NCI-H1694 treated with DMSO at 0.1 percent for 48 hours (cell line): ENCODE measurements at regions not wholly inside any gene's neighbourhood (a gene's known extent, or its start where the extent isn't known, plus 50 kb on each side); places are given as distances from the start of the nearest gene placed in this dataset.
"Not testable (repeated sequence)": the region's sequence is repeated elsewhere in the genome, so short reads cannot be mapped to it uniquely, and the experiment has no call there.

Source experiments
- DNase-seq: peaks from one replicate; lab custom pipeline; 2025; lab: John Stamatoyannopoulos, UW

DNA sequence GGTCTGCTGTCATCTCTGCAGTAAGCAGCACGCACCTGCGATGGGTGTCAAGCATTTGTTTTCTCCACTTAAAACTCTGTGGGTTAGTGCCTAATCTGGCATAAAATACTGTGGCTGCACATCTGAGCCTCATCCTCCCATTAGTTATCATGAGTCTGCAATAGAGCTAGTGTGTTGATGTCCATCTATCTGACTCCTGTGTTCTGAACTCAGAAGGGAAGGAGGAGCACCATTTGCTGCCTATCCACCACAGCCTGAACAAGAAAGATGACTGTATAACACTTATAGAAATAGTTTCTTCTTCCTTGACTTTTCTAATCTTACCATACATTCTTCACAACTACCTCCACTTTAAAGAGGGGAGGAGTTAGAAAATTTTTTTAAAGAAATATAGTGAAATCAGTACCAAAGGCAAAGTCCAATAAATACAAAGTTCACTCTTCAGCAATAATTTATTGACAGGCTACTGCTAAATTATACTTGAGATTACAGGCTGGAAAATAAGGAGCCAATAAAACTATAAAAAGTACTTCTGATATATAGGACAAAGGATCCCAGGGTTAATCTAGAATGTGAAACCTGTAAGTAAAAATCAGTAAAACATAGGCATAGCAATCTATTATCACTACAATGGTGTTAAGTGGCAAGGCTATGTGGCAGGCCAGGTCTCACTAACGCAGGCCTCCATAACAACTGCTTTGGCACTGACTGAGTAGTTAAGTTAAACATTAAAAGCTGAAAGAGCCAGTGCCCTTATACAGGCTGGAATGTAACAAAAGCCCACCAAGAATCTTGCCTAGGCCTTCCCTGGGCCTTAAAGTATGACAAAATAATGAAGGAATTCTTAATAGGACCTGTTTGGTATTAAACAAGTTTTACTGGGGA is 70.2 kb downstream of the LGALS9C start:
- DNase-seq, result not testable (repeated sequence)

DNA sequence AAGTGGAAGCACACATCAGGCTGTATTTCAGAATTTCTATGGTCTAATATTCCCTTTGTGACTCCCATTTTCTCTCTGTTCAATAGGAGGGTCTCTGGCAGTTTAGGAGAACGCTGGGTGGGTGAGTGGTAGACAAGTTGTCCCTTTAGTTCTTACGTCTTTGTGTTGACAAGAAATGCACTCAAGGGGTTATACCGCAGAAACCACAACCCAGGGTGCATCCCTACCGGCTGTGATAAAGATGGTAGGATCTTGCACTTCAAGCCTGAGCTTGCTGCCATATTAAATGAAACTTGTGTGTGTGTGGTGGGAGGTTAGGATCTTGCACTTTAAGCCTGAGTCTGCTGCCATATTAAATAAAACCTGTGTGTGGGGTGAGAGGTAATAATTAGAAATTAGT is 80.5 kb downstream of the LGALS9C start:
- not testable (repeated sequence) for DNase-seq

GRCh38 chr17:18563381-18564098 is 80.7 kb downstream of the TBC1D28 start:
- DNase-seq, result not testable (repeated sequence)

DNA sequence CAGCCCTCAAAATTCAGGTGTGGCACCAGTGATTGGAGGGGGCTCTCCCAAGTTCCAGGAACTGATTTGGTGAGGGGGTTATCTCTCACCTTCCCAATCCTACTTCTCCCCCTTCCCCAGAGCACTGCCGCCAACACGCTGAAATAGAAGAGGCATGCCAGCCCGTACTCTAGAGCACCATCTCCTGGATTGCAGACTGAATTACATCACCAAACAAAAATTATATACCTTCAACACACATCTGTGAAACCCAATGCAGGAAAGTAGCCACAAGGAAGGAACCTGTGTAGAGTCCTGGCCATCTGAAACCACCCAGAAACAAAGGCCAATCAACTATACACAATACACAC is 80.1 kb downstream of the TBC1D28 start:
- peak; percentile 64 for DNase-seq

- DNase-seq, result not testable (repeated sequence)
Measured at GRCh38 chr17:18568108-18568995, 75.8 kb downstream of the TBC1D28 start.

- DNase-seq, result peak; percentile 50
Measured at GRCh38 chr17:18569489-18569913, 74.7 kb downstream of the TBC1D28 start.

DNA sequence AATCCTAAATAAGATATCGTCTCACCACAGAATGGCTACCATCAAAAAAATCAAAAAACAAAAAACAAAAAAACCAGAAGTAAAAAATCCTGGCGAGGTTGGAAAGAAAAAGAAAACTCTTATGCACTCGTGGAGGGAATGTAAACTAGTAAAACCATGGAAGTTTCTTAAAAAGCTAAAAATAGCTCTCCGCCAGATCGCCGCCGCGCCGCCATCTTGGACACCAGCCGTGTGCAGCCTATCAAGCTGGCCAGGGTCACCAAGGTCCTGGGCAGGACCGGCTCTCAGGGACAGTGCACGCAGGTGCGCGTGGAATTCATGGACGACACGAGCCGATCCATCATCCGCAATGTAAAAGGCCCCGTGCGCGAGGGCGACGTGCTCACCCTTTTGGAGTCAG is 71.7 kb downstream of the TBC1D28 start:
- not testable (repeated sequence) for DNase-seq

- not testable (repeated sequence) for DNase-seq
Measured at GRCh38 chr17:18574137-18574536, 70.1 kb downstream of the TBC1D28 start.
